ENCODE measurements at regions not wholly inside any gene's neighbourhood (a gene's known extent, or its start where the extent isn't known, plus 50 kb on each side); places are given as distances from the start of the nearest gene placed in this dataset.
A peak's percentile ranks its signal among the peaks of the same experiment; 100 is the strongest.

- no peaks in the 10 kb centered on the region for H3K9me3 ChIP-seq (ENCODE audit: insufficient read depth, low read length)
- no peak for DNase-seq (ENCODE audit: low read depth, low spot score)
- peak overlapping the region; percentile 42 for H3K4me3 ChIP-seq (ENCODE audit: insufficient read length, low read depth)
- H3K27me3 ChIP-seq (ENCODE audit: insufficient read depth, insufficient read length), result peaks cover 66% of the 10 kb centered on the region
- TF ChIP-seq YY1 (IDR thresholded peaks at IDR 0.05; ENCODE audit: insufficient read depth, insufficient read length) (no peak), ZNF274 (IDR thresholded peaks at IDR 0.05; ENCODE audit: low read depth, low read length) (no peak)
- H3K4me1 ChIP-seq (ENCODE audit: insufficient read depth, insufficient read length), result peaks cover 12% of the 10 kb centered on the region
- H3K36me3 ChIP-seq (ENCODE audit: insufficient read depth, insufficient read length, low read length), result no peaks in the 10 kb centered on the region
- peak overlapping the region; percentile 67 for H3K9ac ChIP-seq (ENCODE audit: insufficient read length, low read depth)
Measured at GRCh38 chr10:101291331-101292193, 62.3 kb upstream of the LBX1 start.

- TF ChIP-seq YY1 (IDR thresholded peaks at IDR 0.05; ENCODE audit: insufficient read depth, insufficient read length) (no peak), SUZ12 (IDR thresholded peaks at IDR 0.05; ENCODE audit: extremely low read depth, insufficient read depth, insufficient read length) (no peak), ZNF274 (IDR thresholded peaks at IDR 0.05; ENCODE audit: low read depth, low read length) (no peak)
- Histone ChIP-seq H3K27me3 (ENCODE audit: insufficient read depth, insufficient read length) (peaks cover 74% of the 10 kb centered on the region), H3K4me1 (ENCODE audit: insufficient read depth, insufficient read length) (peaks cover 10% of the 10 kb centered on the region), H3K4me3 (ENCODE audit: insufficient read length, low read depth) (peak overlapping the region; percentile 42), H3K36me3 (ENCODE audit: insufficient read depth, insufficient read length, low read length) (no peaks in the 10 kb centered on the region), H3K9me3 (ENCODE audit: insufficient read depth, low read length) (no peaks in the 10 kb centered on the region), H3K9ac (ENCODE audit: insufficient read length, low read depth) (peak overlapping the region; percentile 4)
- no peak for DNase-seq (ENCODE audit: low read depth, low spot score)
Measured at GRCh38 chr10:101292194-101293006, 61.6 kb upstream of the BTRC start.

- Histone ChIP-seq H3K4me3 (ENCODE audit: insufficient read length, low read depth) (peak overlapping the region; percentile 42), H3K9ac (ENCODE audit: insufficient read length, low read depth) (no peak overlapping the region), H3K27me3 (ENCODE audit: insufficient read depth, insufficient read length) (peaks cover 79% of the 10 kb centered on the region), H3K4me1 (ENCODE audit: insufficient read depth, insufficient read length) (peaks cover 8% of the 10 kb centered on the region), H3K9me3 (ENCODE audit: insufficient read depth, low read length) (no peaks in the 10 kb centered on the region), H3K36me3 (ENCODE audit: insufficient read depth, insufficient read length, low read length) (no peaks in the 10 kb centered on the region)
- TF ChIP-seq SUZ12 (IDR thresholded peaks at IDR 0.05; ENCODE audit: extremely low read depth, insufficient read depth, insufficient read length) (no peak), ZNF274 (IDR thresholded peaks at IDR 0.05; ENCODE audit: low read depth, low read length) (no peak), YY1 (IDR thresholded peaks at IDR 0.05; ENCODE audit: insufficient read depth, insufficient read length) (no peak)
- no peak for DNase-seq (ENCODE audit: low read depth, low spot score)
Measured at GRCh38 chr10:101293007-101293723, 60.8 kb upstream of the BTRC start.

GRCh38 chr10:101294109-101294508, 59.9 kb upstream of the BTRC start:
- no peak for TF ChIP-seq ZNF274 (IDR thresholded peaks at IDR 0.05; ENCODE audit: low read depth, low read length)
- TF ChIP-seq YY1 (IDR thresholded peaks at IDR 0.05; ENCODE audit: insufficient read depth, insufficient read length), result no peak
- TF ChIP-seq SUZ12 (IDR thresholded peaks at IDR 0.05; ENCODE audit: extremely low read depth, insufficient read depth, insufficient read length), result no peak

GRCh38 chr10:101295261-101295660, 58.7 kb upstream of the BTRC start:
- DNase-seq (ENCODE audit: low read depth, low spot score), result no peak
- Histone ChIP-seq H3K4me3 (ENCODE audit: insufficient read length, low read depth) (no peak overlapping the region), H3K9ac (ENCODE audit: insufficient read length, low read depth) (no peak overlapping the region), H3K36me3 (ENCODE audit: insufficient read depth, insufficient read length, low read length) (no peaks in the 10 kb centered on the region), H3K4me1 (ENCODE audit: insufficient read depth, insufficient read length) (peaks cover 3% of the 10 kb centered on the region), H3K27me3 (ENCODE audit: insufficient read depth, insufficient read length) (peaks cover 82% of the 10 kb centered on the region), H3K9me3 (ENCODE audit: insufficient read depth, low read length) (no peaks in the 10 kb centered on the region)
- no peak for TF ChIP-seq YY1 (IDR thresholded peaks at IDR 0.05; ENCODE audit: insufficient read depth, insufficient read length)

More at GRCh38 chr10:101294109-101294508, 59.9 kb upstream of the BTRC start:
- Histone ChIP-seq H3K4me1 (ENCODE audit: insufficient read depth, insufficient read length) (peaks cover 8% of the 10 kb centered on the region), H3K4me3 (ENCODE audit: insufficient read length, low read depth) (no peak overlapping the region), H3K36me3 (ENCODE audit: insufficient read depth, insufficient read length, low read length) (no peaks in the 10 kb centered on the region), H3K9me3 (ENCODE audit: insufficient read depth, low read length) (no peaks in the 10 kb centered on the region), H3K27me3 (ENCODE audit: insufficient read depth, insufficient read length) (peaks cover 87% of the 10 kb centered on the region), H3K9ac (ENCODE audit: insufficient read length, low read depth) (no peak overlapping the region)
- DNase-seq (ENCODE audit: low read depth, low spot score), result no peak

GRCh38 chr10:101297901-101298486, 56.0 kb upstream of the BTRC start:
- H3K4me1 ChIP-seq (ENCODE audit: insufficient read depth, insufficient read length), result peaks cover 2% of the 10 kb centered on the region
- no peak for TF ChIP-seq ZNF274 (IDR thresholded peaks at IDR 0.05; ENCODE audit: low read depth, low read length)
- H3K27me3 ChIP-seq (ENCODE audit: insufficient read depth, insufficient read length), result peaks cover 58% of the 10 kb centered on the region
- no peaks in the 10 kb centered on the region for H3K36me3 ChIP-seq (ENCODE audit: insufficient read depth, insufficient read length, low read length)
- H3K4me3 ChIP-seq (ENCODE audit: insufficient read length, low read depth), result no peak overlapping the region
- H3K9me3 ChIP-seq (ENCODE audit: insufficient read depth, low read length), result no peaks in the 10 kb centered on the region
- DNase-seq (ENCODE audit: low read depth, low spot score), result peak; percentile 63
- H3K9ac ChIP-seq (ENCODE audit: insufficient read length, low read depth), result peak overlapping the region; percentile 34
